Esophagus muscularis mucosa (tissue), 4 donors: ENCODE measurements at regions not wholly inside any gene's neighbourhood (a gene's known extent, or its start where the extent isn't known, plus 50 kb on each side); places are given as distances from the start of the nearest gene placed in this dataset.

Source experiments
- EP300 ChIP-seq: sonication (generic); formaldehyde crosslinking; IDR thresholded peaks from one replicate; pipeline ENCODE4 v1.6.1; 2017; ENCODE audit warnings: antibody characterized with exemption
- POLR2A ChIP-seq: fragments of 450-650 bp; IDR thresholded peaks from one replicate; pipeline ENCODE4 v1.6.1; 2017; ENCODE audit warnings: antibody characterized with exemption, moderate library complexity, mild to moderate bottlenecking, low read depth
- TF ChIP-seq, protein P1 (sequence below), 3 experiments: fragments of 200-600 bp in 2 of 3; fragments of 450-650 bp in 1 of 3; sonication (generic) in 2 of 3; IDR thresholded peaks; one replicate each; pipeline ENCODE4 v1.5.1; 2017 to 2019; ENCODE audit warnings: antibody characterized with exemption in 3 of 3, mild to moderate bottlenecking in 2 of 3, moderate library complexity in 1 of 3

DNA sequence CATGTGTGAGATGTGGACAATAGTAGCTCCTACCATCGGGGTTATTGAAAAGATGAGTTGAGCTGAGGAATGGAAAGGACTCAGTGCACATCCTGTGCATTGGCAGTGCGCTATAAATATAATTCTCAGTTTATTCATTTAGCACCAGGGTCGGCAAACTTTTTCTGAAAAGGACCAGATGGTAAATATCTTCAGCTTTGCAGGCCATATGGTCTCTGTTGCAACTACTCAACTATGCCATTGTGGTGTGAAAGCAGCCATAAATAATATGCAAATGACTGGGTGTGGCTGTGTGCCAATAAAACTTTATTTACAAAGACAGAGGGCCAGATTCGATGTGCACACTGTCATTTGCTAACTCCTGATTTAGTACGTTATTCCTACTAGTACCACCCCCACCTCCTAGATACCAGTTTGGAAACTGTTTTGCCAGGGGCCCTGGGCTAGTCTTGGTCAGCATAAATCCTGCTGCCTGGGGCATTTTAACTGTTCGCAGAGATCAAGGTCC lies 422.9 kb upstream of the MKI67 start:
- TF ChIP-seq, protein P1, sequence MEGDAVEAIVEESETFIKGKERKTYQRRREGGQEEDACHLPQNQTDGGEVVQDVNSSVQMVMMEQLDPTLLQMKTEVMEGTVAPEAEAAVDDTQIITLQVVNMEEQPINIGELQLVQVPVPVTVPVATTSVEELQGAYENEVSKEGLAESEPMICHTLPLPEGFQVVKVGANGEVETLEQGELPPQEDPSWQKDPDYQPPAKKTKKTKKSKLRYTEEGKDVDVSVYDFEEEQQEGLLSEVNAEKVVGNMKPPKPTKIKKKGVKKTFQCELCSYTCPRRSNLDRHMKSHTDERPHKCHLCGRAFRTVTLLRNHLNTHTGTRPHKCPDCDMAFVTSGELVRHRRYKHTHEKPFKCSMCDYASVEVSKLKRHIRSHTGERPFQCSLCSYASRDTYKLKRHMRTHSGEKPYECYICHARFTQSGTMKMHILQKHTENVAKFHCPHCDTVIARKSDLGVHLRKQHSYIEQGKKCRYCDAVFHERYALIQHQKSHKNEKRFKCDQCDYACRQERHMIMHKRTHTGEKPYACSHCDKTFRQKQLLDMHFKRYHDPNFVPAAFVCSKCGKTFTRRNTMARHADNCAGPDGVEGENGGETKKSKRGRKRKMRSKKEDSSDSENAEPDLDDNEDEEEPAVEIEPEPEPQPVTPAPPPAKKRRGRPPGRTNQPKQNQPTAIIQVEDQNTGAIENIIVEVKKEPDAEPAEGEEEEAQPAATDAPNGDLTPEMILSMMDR (IDR thresholded peaks at IDR 0.05), result no peak
- TF ChIP-seq POLR2A, result no peak
- no peak for TF ChIP-seq EP300
